Activated CD4-positive, alpha-beta T cell treated with anti-CD3 and anti-CD28 coated beads, Interleukin-2, amount 50 U/mL, for 16 hours (primary cell): ENCODE measurements at regions not wholly inside any gene's neighbourhood (a gene's known extent, or its start where the extent isn't known, plus 50 kb on each side); places are given as distances from the start of the nearest gene placed in this dataset.

Experiments
- DNase-seq: peaks from one replicate; pipeline ENCODE4 v3.0.0-alpha.2; 2020

- no peak for DNase-seq
These were observed 69.7 kb upstream of the SPRED1 start for GRCh38 chr15:38182900-38183299.

DNA sequence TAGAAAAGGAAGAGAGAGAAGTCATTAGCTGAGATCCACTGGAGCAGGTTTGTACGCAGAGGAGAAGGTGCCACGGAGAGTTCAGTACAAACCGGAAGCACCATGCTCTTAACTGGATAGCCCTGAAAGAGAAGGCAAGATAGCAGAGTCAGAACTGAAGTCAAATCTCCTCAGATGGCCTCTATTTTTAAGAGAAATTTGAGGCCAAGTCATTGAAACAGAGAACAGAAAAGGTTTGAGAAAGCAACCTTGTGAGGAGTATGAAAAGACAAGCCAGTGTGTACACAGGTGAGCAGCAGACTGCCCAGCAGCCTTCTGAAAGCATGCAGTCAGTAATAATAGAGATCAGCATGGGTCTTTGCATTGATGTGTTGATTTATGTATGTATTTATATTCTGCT, 66.1 kb upstream of the SPRED1 start:
- no peak for DNase-seq

DNA sequence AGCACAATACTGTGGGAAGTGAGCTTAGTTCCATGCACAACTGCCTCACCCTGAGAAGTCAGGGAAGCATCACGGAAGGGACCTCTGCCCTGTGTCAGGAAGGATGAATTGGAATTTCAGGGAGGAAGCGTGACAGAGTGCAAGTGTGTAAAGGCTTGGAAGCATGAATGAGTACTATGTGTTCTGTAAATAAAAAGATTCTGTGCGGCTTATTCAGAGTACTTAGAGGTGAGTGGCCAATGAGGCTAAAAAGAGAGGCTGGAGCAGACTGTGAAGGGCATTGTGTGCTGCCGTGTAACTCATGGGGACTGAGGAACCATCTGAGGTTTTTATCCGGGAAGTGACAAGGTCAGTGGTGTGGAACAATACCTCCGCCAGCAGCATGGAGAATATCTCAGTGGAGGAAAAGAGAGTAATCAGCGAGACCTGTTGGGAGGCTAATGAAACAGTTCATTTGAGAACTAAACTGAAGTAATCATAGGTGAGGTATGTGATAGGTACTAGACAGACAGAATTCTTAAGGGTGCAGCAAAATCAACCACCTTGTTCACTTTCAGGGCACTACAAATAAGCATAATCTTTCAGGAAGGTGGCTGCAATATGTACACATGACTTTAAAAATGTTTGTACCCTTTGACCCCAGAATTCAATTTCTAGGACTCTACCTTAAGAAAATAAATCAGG, 64.9 kb upstream of the SPRED1 start:
- DNase-seq = no peak

DNA sequence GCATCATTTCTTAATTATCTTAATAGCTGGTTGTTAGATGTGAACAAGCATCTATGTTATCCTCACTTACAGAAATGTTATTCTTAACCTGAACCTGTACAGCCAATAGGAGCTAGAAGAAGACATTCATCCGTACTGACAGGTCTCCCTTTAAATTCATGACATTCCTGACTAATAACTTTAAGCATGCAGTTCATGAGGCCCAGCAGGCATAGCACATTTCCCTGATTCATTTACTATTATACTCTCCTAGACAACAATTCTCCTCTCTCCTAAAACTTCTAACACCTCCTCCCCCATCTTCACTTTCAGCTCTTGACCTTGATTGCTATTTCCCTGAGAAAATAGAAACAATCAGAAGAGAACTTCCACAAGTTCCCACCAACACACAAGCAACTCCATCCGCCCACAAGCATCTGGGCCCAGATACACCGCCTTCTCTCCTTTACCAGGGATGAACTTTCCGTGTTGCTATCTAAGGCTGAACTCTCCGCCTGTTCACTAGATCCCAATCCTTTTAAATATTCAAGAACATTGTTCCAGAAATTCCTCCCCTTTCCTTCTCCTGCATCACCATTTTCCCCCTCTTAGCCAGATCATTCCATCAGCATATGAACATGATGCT, 62.9 kb upstream of the SPRED1 start:
- no peak for DNase-seq

GRCh38 chr15:38190501-38190900, 62.1 kb upstream of the SPRED1 start:
- no peak for DNase-seq

GRCh38 chr15:38192496-38192895, 60.1 kb upstream of the SPRED1 start:
- DNase-seq = no peak

GRCh38 chr15:38193496-38193895, 59.1 kb upstream of the SPRED1 start:
- no peak for DNase-seq

GRCh38 chr15:38195191-38195901, 57.3 kb upstream of the SPRED1 start:
- DNase-seq = no peak

DNA sequence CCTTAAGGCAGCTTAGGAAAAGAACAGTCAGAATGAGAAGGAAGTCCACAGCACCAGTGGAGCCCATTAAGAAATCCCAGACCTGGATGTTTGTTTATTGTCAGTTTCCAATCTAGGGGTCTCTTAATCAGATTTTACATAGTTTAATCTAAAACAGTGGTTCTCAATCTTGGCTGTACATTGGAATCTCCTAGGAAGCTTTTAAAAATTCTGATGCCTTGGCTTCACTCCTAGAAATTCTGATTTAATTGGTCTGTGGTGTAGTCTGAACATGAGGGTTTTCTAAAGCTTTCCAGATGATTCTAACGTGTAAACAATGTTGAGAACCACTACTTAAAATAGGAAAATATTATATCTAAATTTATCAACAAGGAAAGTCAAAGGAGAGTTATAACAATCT, 56.6 kb upstream of the SPRED1 start:
- DNase-seq = no peak

DNA sequence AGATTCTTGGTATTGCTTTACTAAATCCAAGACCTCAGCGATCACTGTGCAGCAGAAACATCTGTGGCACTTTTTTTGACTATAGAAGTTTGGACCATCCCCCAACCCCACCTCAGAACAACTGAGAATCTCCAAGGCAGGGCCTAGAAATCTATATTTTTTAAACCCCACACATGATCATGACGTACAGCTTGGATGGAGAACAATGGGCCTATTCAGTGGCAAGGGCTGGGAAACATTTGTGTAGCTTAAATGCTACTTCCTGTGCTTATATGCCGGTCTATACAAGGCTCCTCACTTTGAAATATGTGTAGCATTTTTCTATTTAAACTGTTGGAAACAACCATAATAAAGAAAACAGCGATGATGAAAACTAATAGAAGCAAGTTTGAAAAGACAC, 55.1 kb upstream of the SPRED1 start:
- no peak for DNase-seq

DNA sequence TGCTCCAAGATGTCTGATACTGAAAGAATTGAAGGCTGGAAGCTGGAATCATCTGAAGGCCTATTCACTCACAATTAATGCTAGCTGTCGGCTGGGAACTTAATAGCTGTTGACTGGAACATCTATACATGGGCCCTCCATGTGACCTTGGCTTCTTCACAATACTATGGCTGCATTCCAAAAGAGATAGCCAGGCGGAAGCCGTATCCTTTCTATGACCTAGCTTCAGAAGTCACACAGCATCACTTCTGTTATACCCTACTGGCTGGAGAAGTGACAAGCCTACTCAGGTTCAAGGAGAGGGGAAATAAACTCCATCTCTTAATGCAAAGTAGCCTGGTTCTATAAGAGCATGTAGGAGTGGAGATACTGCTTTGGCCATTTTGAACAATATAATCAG, 50.9 kb upstream of the SPRED1 start:
- no peak for DNase-seq

GRCh38 chr15:38202361-38202760, 50.3 kb upstream of the SPRED1 start:
- no peak for DNase-seq
